GM12878 (cell line): ENCODE measurements at regions not wholly inside any gene's neighbourhood (a gene's known extent, or its start where the extent isn't known, plus 50 kb on each side); places are given as distances from the start of the nearest gene placed in this dataset.

Experiments
- TF ChIP-seq, protein P1 (sequence below): fragments of 450-650 bp; IDR thresholded peaks from 2 replicates; pipeline ENCODE4 v1.6.1; 2017; ENCODE audit warnings: antibody characterized with exemption, mild to moderate bottlenecking, moderate library complexity
- TF ChIP-seq, protein P2 (sequence below): IDR thresholded peaks from 2 replicates; pipeline ENCODE4 v1.6.1; 2012; ENCODE audit warnings: mild to moderate bottlenecking, low read depth, low read length
- TF ChIP-seq, protein P3 (sequence below): IDR thresholded peaks from 2 replicates; pipeline ENCODE4 v1.6.1; 2011; ENCODE audit warnings: low read depth, low read length, improper control_type of control experiment, borderline replicate concordance

DNA sequence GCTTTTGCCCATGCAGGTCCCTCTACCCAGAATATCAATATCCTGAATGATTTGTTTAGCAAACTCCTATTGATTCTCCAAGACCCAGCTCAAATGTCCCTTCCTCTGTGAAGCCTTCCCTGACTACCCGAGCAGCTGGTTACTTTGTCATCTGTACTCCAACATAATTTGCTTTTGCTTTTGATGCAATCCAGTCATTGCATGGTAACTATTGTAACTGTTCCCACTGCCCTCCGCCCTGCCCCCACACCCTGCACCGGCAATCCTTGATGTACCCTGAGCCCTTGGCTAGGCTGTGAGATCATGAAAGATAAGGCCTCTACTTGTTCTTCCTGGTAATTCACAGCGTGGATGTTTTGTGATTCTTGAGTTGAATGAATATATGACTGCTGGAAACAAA, 119.9 kb upstream of the BOD1 start (continued):
- TF ChIP-seq, protein P1, sequence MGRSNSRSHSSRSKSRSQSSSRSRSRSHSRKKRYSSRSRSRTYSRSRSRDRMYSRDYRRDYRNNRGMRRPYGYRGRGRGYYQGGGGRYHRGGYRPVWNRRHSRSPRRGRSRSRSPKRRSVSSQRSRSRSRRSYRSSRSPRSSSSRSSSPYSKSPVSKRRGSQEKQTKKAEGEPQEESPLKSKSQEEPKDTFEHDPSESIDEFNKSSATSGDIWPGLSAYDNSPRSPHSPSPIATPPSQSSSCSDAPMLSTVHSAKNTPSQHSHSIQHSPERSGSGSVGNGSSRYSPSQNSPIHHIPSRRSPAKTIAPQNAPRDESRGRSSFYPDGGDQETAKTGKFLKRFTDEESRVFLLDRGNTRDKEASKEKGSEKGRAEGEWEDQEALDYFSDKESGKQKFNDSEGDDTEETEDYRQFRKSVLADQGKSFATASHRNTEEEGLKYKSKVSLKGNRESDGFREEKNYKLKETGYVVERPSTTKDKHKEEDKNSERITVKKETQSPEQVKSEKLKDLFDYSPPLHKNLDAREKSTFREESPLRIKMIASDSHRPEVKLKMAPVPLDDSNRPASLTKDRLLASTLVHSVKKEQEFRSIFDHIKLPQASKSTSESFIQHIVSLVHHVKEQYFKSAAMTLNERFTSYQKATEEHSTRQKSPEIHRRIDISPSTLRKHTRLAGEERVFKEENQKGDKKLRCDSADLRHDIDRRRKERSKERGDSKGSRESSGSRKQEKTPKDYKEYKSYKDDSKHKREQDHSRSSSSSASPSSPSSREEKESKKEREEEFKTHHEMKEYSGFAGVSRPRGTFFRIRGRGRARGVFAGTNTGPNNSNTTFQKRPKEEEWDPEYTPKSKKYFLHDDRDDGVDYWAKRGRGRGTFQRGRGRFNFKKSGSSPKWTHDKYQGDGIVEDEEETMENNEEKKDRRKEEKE: no peak
- TF ChIP-seq, protein P2, sequence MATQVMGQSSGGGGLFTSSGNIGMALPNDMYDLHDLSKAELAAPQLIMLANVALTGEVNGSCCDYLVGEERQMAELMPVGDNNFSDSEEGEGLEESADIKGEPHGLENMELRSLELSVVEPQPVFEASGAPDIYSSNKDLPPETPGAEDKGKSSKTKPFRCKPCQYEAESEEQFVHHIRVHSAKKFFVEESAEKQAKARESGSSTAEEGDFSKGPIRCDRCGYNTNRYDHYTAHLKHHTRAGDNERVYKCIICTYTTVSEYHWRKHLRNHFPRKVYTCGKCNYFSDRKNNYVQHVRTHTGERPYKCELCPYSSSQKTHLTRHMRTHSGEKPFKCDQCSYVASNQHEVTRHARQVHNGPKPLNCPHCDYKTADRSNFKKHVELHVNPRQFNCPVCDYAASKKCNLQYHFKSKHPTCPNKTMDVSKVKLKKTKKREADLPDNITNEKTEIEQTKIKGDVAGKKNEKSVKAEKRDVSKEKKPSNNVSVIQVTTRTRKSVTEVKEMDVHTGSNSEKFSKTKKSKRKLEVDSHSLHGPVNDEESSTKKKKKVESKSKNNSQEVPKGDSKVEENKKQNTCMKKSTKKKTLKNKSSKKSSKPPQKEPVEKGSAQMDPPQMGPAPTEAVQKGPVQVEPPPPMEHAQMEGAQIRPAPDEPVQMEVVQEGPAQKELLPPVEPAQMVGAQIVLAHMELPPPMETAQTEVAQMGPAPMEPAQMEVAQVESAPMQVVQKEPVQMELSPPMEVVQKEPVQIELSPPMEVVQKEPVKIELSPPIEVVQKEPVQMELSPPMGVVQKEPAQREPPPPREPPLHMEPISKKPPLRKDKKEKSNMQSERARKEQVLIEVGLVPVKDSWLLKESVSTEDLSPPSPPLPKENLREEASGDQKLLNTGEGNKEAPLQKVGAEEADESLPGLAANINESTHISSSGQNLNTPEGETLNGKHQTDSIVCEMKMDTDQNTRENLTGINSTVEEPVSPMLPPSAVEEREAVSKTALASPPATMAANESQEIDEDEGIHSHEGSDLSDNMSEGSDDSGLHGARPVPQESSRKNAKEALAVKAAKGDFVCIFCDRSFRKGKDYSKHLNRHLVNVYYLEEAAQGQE: no peak
- TF ChIP-seq, protein P3, sequence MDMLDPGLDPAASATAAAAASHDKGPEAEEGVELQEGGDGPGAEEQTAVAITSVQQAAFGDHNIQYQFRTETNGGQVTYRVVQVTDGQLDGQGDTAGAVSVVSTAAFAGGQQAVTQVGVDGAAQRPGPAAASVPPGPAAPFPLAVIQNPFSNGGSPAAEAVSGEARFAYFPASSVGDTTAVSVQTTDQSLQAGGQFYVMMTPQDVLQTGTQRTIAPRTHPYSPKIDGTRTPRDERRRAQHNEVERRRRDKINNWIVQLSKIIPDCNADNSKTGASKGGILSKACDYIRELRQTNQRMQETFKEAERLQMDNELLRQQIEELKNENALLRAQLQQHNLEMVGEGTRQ: no peak
